HUES64 (cell line): ENCODE measurements at regions not wholly inside any gene's neighbourhood (a gene's known extent, or its start where the extent isn't known, plus 50 kb on each side); places are given as distances from the start of the nearest gene placed in this dataset.

Source experiments
- H3K27ac ChIP-seq: 2 replicates; pipeline ENCODE4 v1.7.0; 2013; ENCODE audit warnings: low read depth, low read length, inconsistent platforms
- H3K27me3 ChIP-seq: 2 replicates; pipeline ENCODE4 v1.6.1; 2013; ENCODE audit warnings: mild to moderate bottlenecking, low read length; ENCODE audit not compliant: insufficient read depth
- H3K36me3 ChIP-seq: 2 replicates; pipeline ENCODE4 v1.6.1; 2013; ENCODE audit warnings: mild to moderate bottlenecking, low read length; ENCODE audit not compliant: insufficient read depth
- H3K4me1 ChIP-seq: 2 replicates; pipeline ENCODE4 v1.6.1; 2013; ENCODE audit warnings: mild to moderate bottlenecking, low read length, moderate library complexity; ENCODE audit not compliant: insufficient read depth
- H3K4me3 ChIP-seq: 2 replicates; pipeline ENCODE4 v1.5.1; 2013; ENCODE audit warnings: mild to moderate bottlenecking, low read length, moderate library complexity
- H3K9ac ChIP-seq: 2 replicates; pipeline ENCODE4 v1.6.1; 2013; ENCODE audit warnings: mild to moderate bottlenecking, low read depth, low read length
- H3K9me3 ChIP-seq: 2 replicates; pipeline ENCODE4 v1.6.1; 2013; ENCODE audit warnings: low read depth, low read length; ENCODE audit not compliant: insufficient read depth
- WGBS: fragments of 150-250, 120-280 bp; methylation state at CpG from one replicate; pipeline ENCODE4 v1.1.7; 2013; ENCODE audit warnings: missing lambda C conversion rate; 5-methylcytosine and 5-hydroxymethylcytosine counted together

DNA sequence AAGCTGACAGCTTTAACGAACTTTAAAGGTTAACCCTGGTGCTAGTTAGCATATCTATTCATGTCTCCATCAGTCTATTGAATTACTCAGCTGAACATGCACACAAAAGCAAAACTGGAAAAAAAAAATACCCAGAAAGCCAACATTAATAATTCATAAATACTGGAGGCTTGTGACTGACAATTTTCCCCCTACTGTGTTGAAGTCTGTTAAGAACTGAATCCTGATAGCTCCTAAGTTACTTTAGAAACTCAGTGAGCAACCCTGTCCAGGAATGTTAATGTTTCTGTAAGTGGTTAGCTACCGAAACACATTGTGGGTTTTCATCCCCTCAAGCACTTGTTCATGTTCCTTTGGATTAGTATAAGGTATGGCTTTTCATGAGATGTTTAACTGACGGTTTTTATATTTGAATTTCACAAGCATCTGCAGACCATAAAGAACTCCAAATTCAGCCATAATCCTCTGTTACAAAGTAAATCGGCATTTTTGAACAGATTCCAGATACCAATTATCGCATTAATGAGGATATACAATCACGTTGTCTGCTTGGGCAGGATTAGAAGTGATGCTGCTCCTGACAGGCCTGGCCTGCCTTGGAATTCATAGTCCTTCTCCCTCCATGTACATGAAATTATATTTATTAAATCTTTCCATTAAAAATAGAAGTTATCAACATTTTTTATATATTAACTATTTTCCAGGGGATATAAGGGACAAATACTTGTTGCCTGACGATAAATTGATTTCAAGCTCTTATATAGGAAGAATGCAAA lies 331.2 kb downstream of the TLE4 start:
- no peaks in the 10 kb centered on the region for H3K4me1 ChIP-seq
- no peak overlapping the region for H3K4me3 ChIP-seq
- 96% methylated on average over 7 of the region's 7 CpGs for WGBS
- H3K27ac ChIP-seq = no peak overlapping the region
- no peaks in the 10 kb centered on the region for H3K9me3 ChIP-seq
- no peaks in the 10 kb centered on the region for H3K36me3 ChIP-seq
- no peak overlapping the region for H3K9ac ChIP-seq
- H3K27me3 ChIP-seq = no peaks in the 10 kb centered on the region

DNA sequence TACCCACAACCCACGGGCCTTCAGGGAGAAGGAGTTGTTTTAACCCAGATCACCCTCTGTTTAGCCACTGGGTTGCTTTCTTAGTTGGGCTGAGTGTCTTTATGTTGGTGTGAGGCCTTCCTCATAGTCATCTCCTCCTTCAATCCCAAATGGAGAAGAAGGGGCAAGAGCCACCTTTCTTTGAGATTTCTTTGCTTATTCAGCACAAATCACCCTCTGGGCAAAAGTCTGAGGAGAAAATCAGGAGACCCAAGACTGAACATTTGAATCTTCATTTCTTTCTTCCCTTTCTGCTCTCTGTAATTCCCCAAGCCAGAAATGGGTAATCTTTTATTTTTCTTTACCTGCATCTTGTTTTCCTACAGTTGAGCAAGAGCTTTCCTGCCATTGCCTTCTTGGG lies 329.0 kb downstream of the TLE4 start:
- WGBS = no CpG with 5 or more reads among the region's 1 CpG
- no peak overlapping the region for H3K27ac ChIP-seq
- H3K4me3 ChIP-seq = no peak overlapping the region
- H3K4me1 ChIP-seq = no peaks in the 10 kb centered on the region
- no peaks in the 10 kb centered on the region for H3K36me3 ChIP-seq
- no peaks in the 10 kb centered on the region for H3K27me3 ChIP-seq
- H3K9ac ChIP-seq = no peak overlapping the region
- H3K9me3 ChIP-seq = no peaks in the 10 kb centered on the region

DNA sequence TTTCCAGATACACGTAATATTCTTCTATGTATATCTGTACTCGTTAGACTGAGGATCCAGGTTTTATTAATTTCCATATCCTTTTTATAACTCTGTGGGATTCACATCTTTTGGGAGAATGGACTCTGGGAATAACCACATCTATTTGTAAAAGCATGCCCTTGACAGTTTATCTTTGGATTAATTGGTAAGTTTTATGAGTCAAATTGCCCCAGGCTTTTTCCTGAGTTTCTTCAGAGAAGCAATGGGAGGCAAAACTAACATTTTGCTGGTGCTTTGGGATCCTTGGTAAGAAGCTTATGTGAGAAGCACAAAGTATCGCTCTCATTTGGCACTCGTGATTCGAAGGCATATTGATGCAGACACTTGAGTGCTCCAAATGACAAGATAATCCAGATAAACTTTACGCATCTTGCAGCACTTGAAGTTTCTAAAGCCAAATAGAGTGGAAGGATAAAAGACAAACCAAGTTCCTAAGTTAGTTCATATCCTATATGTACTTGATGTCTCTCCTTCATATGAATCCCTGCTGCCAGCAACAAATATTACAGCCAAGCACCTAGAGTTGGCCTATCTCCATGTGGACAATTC lies 324.7 kb downstream of the TLE4 start:
- Histone ChIP-seq H3K27me3 (no peaks in the 10 kb centered on the region), H3K9me3 (no peaks in the 10 kb centered on the region), H3K9ac (no peak overlapping the region), H3K4me1 (no peaks in the 10 kb centered on the region), H3K4me3 (no peak overlapping the region), H3K36me3 (no peaks in the 10 kb centered on the region), H3K27ac (no peak overlapping the region)
- 95% methylated on average over 6 of the region's 6 CpGs for WGBS

DNA sequence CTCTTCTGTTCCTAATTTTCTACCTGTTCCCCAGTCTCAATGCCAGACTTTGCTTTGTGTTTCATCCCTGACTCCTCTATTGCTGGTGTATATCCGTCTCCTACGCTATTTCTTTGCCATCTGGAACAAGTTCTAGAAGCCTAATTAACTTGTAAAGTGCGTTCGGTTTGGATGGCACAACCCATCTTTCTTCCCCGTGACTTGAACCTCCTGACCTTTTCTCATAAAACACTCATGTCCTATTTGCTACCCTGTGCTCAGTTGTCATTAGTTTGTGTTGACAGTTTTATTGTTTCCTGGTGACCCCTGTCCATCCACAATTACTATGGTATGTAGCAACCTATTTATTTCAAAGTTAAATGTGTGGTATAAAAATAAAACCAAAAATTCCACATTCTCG lies 323.5 kb downstream of the TLE4 start:
- H3K36me3 ChIP-seq = no peaks in the 10 kb centered on the region
- no peak overlapping the region for H3K9ac ChIP-seq
- H3K9me3 ChIP-seq = no peaks in the 10 kb centered on the region
- H3K27ac ChIP-seq = no peak overlapping the region
- no peak overlapping the region for H3K4me3 ChIP-seq
- H3K27me3 ChIP-seq = no peaks in the 10 kb centered on the region
- H3K4me1 ChIP-seq = no peaks in the 10 kb centered on the region
- 95% methylated on average over 5 of the region's 6 CpGs for WGBS

DNA sequence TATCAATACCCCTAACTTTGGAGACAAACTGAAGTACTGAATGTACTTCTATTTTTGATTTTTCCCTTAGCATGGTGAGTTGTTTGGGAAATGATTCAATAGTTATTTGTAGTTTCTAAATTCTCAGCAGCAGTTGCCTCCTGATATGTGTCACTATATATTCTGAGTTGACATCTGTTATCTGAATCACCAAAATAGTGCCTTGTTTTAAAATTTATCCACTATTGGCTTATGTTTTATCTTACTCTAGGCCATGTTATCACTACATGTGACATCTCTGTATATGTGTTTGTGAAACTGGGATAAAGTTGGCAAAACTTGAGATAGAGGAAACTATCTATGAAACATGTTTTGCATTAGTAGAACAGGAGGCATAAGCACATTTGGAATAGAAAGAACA lies 317.6 kb downstream of the TLE4 start:
- Histone ChIP-seq H3K9ac (no peak overlapping the region), H3K9me3 (no peaks in the 10 kb centered on the region), H3K27ac (no peak overlapping the region), H3K27me3 (no peaks in the 10 kb centered on the region), H3K4me3 (no peak overlapping the region), H3K4me1 (no peaks in the 10 kb centered on the region), H3K36me3 (no peaks in the 10 kb centered on the region)

DNA sequence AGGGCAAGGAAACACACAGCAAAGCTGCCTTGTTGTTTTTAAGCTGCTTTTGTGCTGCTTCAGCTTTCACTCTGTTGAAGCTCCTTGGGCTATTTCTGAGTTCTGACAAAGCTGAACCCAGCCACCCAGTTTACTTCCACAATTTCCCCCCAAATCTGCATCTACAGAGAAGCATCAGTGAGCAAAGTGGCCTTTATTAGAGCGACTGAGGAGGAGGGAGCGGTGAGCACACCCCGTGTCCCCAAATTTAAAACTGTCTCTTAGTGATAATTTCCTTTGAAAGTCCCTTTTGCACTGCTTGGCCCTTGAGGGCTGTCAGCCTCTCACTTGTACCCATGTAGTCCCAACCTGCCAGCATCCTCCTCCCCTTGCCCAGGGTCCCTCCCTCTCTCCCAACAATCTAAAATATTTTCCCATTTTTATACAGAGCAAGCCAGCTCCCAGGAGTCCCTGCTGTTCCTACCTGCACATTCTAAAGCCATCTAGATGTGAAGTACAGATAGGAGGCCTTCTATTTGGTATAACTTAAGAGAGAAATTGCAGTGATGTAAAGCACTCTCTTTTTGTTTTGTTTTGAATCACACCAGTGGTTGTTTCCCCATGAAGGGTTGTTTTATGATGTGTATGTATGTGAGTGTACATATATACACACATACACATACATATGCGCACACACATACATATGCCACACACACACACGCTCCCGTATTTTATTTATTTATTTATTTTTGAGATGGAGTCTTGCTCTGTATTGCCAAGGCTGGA lies 313.5 kb downstream of the TLE4 start:
- Histone ChIP-seq H3K27me3 (no peaks in the 10 kb centered on the region), H3K27ac (no peak overlapping the region), H3K4me3 (no peak overlapping the region), H3K9ac (no peak overlapping the region), H3K36me3 (no peaks in the 10 kb centered on the region), H3K9me3 (no peaks in the 10 kb centered on the region), H3K4me1 (no peaks in the 10 kb centered on the region)
- WGBS = 94% methylated on average over 3 of the region's 6 CpGs

DNA sequence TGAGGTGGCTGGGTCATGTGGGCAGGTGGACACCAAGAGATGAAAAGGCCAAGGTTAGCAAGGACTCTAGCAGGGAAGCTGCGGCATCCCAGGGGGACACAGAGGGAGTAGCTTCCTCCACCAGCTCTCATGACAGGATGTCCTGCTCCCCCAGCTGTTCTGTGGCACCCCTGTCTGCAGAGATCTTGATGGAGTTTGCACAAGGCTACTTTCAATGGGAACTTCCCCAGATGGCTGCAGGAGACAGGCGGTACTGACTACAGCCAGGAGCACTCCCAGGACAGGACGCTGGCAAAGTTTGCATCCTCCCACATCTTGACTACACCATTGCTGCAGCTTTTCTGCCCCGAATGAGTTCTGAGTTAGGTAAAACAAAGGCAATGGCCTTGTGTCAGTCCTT lies 312.8 kb downstream of the TLE4 start:
- H3K4me3 ChIP-seq = no peak overlapping the region
- no peak overlapping the region for H3K9ac ChIP-seq
- H3K27ac ChIP-seq = no peak overlapping the region
- H3K9me3 ChIP-seq = no peaks in the 10 kb centered on the region
- no peaks in the 10 kb centered on the region for H3K4me1 ChIP-seq
- H3K36me3 ChIP-seq = no peaks in the 10 kb centered on the region
- 95% methylated on average over 4 of the region's 4 CpGs for WGBS
- no peaks in the 10 kb centered on the region for H3K27me3 ChIP-seq

DNA sequence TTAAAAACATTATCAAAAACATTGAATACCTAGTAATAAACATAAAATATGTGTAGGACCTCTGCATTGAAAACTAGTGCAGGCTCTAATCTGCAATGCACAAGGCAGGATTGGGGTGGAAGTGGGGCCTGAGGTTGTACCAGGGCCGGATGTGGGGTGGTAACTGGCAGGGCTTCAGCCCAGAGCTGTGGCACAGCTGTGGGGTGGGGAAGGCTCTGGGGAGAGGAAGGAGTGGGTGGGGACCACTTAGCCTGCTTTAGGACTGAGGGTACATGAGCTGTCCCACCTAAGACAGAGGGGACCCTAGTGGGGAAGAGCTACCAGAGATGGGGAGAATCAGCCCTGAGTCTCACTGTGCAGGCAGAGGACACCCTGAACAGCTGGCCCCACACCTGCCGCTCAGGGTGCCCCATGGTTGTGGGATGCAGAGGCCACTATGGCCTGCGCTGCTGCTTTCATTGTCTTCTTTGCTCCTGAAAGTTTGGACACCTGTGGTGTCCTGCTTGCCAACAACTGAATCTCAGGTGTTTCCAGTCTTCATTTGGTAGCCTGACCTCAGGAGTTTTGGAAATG lies 311.4 kb downstream of the TLE4 start:
- Histone ChIP-seq H3K27me3 (no peaks in the 10 kb centered on the region), H3K36me3 (no peaks in the 10 kb centered on the region), H3K4me1 (no peaks in the 10 kb centered on the region), H3K9me3 (no peaks in the 10 kb centered on the region), H3K9ac (no peak overlapping the region), H3K4me3 (no peak overlapping the region), H3K27ac (no peak overlapping the region)
- 93% methylated on average over 3 of the region's 3 CpGs for WGBS

DNA sequence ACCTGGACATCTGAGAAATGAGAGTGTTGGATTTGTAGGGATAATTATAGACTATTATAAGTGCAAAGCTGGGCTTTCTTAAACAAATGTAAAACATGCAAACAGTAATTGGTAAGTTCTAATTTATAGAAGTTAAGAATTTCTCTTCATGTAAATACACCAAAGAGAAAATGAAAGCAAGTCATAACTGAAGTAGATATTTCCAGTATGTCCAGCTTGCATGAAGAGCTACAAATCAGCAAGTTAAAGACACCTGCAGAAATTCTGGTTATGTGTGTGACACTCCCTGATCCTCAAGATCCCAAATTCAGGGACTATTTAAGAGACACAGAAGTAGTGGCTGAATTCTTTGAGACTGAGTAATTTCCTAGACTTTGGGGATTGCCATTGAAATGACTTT lies 308.9 kb downstream of the TLE4 start:
- no peaks in the 10 kb centered on the region for H3K27me3 ChIP-seq
- no peak overlapping the region for H3K4me3 ChIP-seq
- no peak overlapping the region for H3K27ac ChIP-seq

DNA sequence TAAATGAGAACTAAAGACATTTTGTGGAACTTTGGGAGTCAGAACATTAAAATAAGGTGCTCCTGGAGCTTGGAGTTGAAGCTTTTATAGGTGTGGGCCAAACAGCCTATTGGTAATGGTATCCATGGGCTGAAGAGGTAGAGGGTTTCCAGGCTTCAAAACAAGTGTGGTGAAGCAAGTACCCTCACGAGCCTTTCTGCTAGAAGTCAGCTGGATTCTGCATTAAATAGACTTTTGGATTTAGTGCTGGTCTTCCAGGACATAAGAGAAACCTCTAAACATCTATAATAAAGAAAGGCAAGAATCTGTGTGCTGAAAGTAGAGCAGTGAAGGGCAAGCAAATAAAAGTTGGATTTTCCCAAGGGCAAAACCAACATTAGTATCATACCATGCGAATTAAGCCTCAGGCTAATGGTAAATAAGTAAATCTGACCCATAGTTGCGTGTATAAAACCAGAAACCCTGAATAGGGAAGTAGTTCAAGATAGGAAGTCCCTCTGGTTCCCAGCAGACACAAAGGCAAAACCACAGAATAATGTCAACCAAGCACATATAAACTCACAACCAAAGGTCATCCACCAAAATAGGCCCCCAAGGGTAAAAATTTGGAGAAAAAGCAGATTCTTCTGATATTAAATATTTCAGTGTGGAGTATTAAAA lies 306.3 kb downstream of the TLE4 start:
- no peak overlapping the region for H3K27ac ChIP-seq
- H3K4me1 ChIP-seq = no peaks in the 10 kb centered on the region
- H3K36me3 ChIP-seq = no peaks in the 10 kb centered on the region
- no peak overlapping the region for H3K4me3 ChIP-seq
- H3K9me3 ChIP-seq = no peaks in the 10 kb centered on the region
- H3K27me3 ChIP-seq = no peaks in the 10 kb centered on the region
- WGBS = 96% methylated on average over 3 of the region's 3 CpGs
- no peak overlapping the region for H3K9ac ChIP-seq

More for the DNA sequence above, 308.9 kb downstream of the TLE4 start:
- Histone ChIP-seq H3K36me3 (no peaks in the 10 kb centered on the region), H3K9me3 (no peaks in the 10 kb centered on the region), H3K9ac (no peak overlapping the region), H3K4me1 (no peaks in the 10 kb centered on the region)
